Neural progenitor cell (in vitro differentiated cells): ENCODE measurements at regions not wholly inside any gene's neighbourhood (a gene's known extent, or its start where the extent isn't known, plus 50 kb on each side); places are given as distances from the start of the nearest gene placed in this dataset.
"Not testable (repeated sequence)": the region's sequence is repeated elsewhere in the genome, so short reads cannot be mapped to it uniquely, and the experiment has no call there.

Experiments used
- DNase-seq: peaks from one replicate; pipeline ENCODE4 v3.0.0-alpha.2; 2016; ENCODE audit warnings: low spot score
- H2AFZ ChIP-seq: fragments of 200-600 bp; sonication (generic); replicated peaks from 2 replicates; pipeline ENCODE4 v1.6.1; 2016; ENCODE audit warnings: antibody characterized with exemption
- H3F3A ChIP-seq: fragments of 200-600 bp; sonication (generic); 2 replicates; pipeline ENCODE4 v1.6.1; 2016; ENCODE audit warnings: antibody characterized with exemption, low read depth
- H3K27ac ChIP-seq: fragments of 200-600 bp; sonication (generic); 2 replicates; pipeline ENCODE4 v1.5.1; 2016; ENCODE audit warnings: mild to moderate bottlenecking
- H3K27me3 ChIP-seq: fragments of 200-600 bp; sonication (generic); 2 replicates; pipeline ENCODE4 v1.6.1; 2016; ENCODE audit warnings: mild to moderate bottlenecking, moderate library complexity
- H3K36me3 ChIP-seq: fragments of 200-600 bp; sonication (generic); 2 replicates; pipeline ENCODE4 v1.5.1; 2016
- H3K4me1 ChIP-seq: fragments of 200-600 bp; sonication (generic); 2 replicates; pipeline ENCODE4 v1.6.1; 2016; ENCODE audit warnings: mixed run types
- H3K4me2 ChIP-seq: fragments of 200-600 bp; sonication (generic); 2 replicates; pipeline ENCODE4 v1.6.1; 2016
- H3K4me3 ChIP-seq: fragments of 200-600 bp; sonication (generic); 2 replicates; pipeline ENCODE4 v1.5.1; 2016
- H3K79me2 ChIP-seq: fragments of 200-600 bp; sonication (generic); 2 replicates; pipeline ENCODE4 v1.6.1; 2016; ENCODE audit warnings: low read depth
- H3K9ac ChIP-seq: fragments of 200-600 bp; sonication (generic); 2 replicates; pipeline ENCODE4 v1.6.1; 2016
- H3K9me3 ChIP-seq: fragments of 200-600 bp; sonication (generic); 2 replicates; pipeline ENCODE4 v1.5.1; 2016; ENCODE audit warnings: low read depth
- H4K20me1 ChIP-seq: fragments of 200-600 bp; sonication (generic); 2 replicates; pipeline ENCODE4 v1.6.1; 2016; ENCODE audit warnings: low read depth
- H3K27ac Mint-ChIP-seq: 3 replicates; pipeline ENCODE4 v1.8.0; 2021; ENCODE audit warnings: mixed read lengths
- H3K27me3 Mint-ChIP-seq: 2 replicates; pipeline ENCODE4 v1.8.0; 2022; ENCODE audit warnings: low read depth, mild to moderate bottlenecking, inconsistent platforms, moderate library complexity, mixed read lengths; ENCODE audit not compliant: insufficient read depth
- H3K36me3 Mint-ChIP-seq: 3 replicates; pipeline ENCODE4 v1.8.0; 2021; ENCODE audit warnings: mixed read lengths
- H3K4me1 Mint-ChIP-seq: 3 replicates; pipeline ENCODE4 v1.8.0; 2021; ENCODE audit warnings: mixed read lengths
- H3K4me3 Mint-ChIP-seq: 3 replicates; pipeline ENCODE4 v1.8.0; 2021; ENCODE audit warnings: mild to moderate bottlenecking, moderate library complexity, mixed read lengths
- H3K9me3 Mint-ChIP-seq: 3 replicates; pipeline ENCODE4 v1.8.0; 2020; ENCODE audit warnings: mixed read lengths
- CTCF ChIP-seq: fragments of 200-600 bp; sonication (generic); IDR thresholded peaks from 2 replicates; pipeline ENCODE4 v1.5.1; 2017; ENCODE audit warnings: antibody characterized with exemption, mild to moderate bottlenecking
- EZH2 ChIP-seq: fragments of 200-600 bp; sonication (generic); IDR thresholded peaks from 2 replicates; pipeline ENCODE4 v1.6.1; 2017; ENCODE audit warnings: antibody characterized with exemption, mild to moderate bottlenecking, moderate library complexity
- EZH2phosphoT487 ChIP-seq: fragments of 200-600 bp; sonication (generic); IDR thresholded peaks from 2 replicates; pipeline ENCODE4 v1.6.1; 2017; ENCODE audit warnings: antibody characterized with exemption

- no peaks in the 10 kb centered on the region for H3K4me1 ChIP-seq
- H3K4me3 ChIP-seq, result no peak overlapping the region
- H3K27ac ChIP-seq, result no peak overlapping the region
- H3K9ac ChIP-seq, result no peak overlapping the region
- no peak overlapping the region for H3K4me2 ChIP-seq
- peaks cover 35% of the 10 kb centered on the region for H3K9me3 Mint-ChIP-seq
- H2AFZ ChIP-seq, result no peak overlapping the region
- H3F3A ChIP-seq, result no peaks in the 10 kb centered on the region
- no peaks in the 10 kb centered on the region for H3K27me3 ChIP-seq
- H4K20me1 ChIP-seq, result no peaks in the 10 kb centered on the region
- H3K36me3 ChIP-seq, result no peaks in the 10 kb centered on the region
- H3K27me3 Mint-ChIP-seq, result peaks cover 8% of the 10 kb centered on the region
- H3K4me3 Mint-ChIP-seq, result no peak overlapping the region
- no peaks in the 10 kb centered on the region for H3K4me1 Mint-ChIP-seq
- no peaks in the 10 kb centered on the region for H3K36me3 Mint-ChIP-seq
- no peak overlapping the region for H3K27ac Mint-ChIP-seq
- no peaks in the 10 kb centered on the region for H3K79me2 ChIP-seq
- TF ChIP-seq EZH2phosphoT487 (no peak), EZH2 (no peak), CTCF (no peak)
- DNase-seq, result no peak
- H3K9me3 ChIP-seq, result no peaks in the 10 kb centered on the region
These were observed 589.6 kb downstream of the TBC1D22A start for GRCh38 chr22:47351836-47352579.

GRCh38 chr22:47346287-47346686, 583.8 kb downstream of the TBC1D22A start:
- not testable (repeated sequence) for H3K27ac Mint-ChIP-seq, H3K9ac ChIP-seq, H3K27me3 ChIP-seq, H3F3A ChIP-seq, H3K27ac ChIP-seq, H3K27me3 Mint-ChIP-seq, H3K4me3 ChIP-seq, H3K36me3 Mint-ChIP-seq, H3K9me3 ChIP-seq, H3K4me1 Mint-ChIP-seq, DNase-seq, H3K79me2 ChIP-seq, H3K4me3 Mint-ChIP-seq, H4K20me1 ChIP-seq, H3K36me3 ChIP-seq, H3K4me2 ChIP-seq, H3K4me1 ChIP-seq, H2AFZ ChIP-seq
- H3K9me3 Mint-ChIP-seq, result peaks cover 17% of the 10 kb centered on the region

- no peaks in the 10 kb centered on the region for H3K4me1 Mint-ChIP-seq
- no peak overlapping the region for H3K27ac Mint-ChIP-seq
- no peak for DNase-seq
- peaks cover 2% of the 10 kb centered on the region for H3K27me3 Mint-ChIP-seq
- Histone ChIP-seq H3K4me2 (no peak overlapping the region), H2AFZ (no peak overlapping the region), H3K36me3 (no peaks in the 10 kb centered on the region), H3F3A (no peaks in the 10 kb centered on the region), H3K27me3 (no peaks in the 10 kb centered on the region), H3K79me2 (no peaks in the 10 kb centered on the region), H4K20me1 (no peaks in the 10 kb centered on the region), H3K27ac (no peak overlapping the region), H3K9ac (no peak overlapping the region), H3K4me1 (no peaks in the 10 kb centered on the region), H3K9me3 (peaks cover 6% of the 10 kb centered on the region), H3K4me3 (no peak overlapping the region)
- no peak for TF ChIP-seq CTCF
- TF ChIP-seq EZH2phosphoT487, result no peak
- TF ChIP-seq EZH2, result no peak
- H3K4me3 Mint-ChIP-seq, result no peak overlapping the region
- H3K9me3 Mint-ChIP-seq, result peaks cover 10% of the 10 kb centered on the region
- H3K36me3 Mint-ChIP-seq, result no peaks in the 10 kb centered on the region
These were observed 582.6 kb downstream of the TBC1D22A start for GRCh38 chr22:47345025-47345424.

- H3K36me3 ChIP-seq, result no peaks in the 10 kb centered on the region
- H3K79me2 ChIP-seq, result no peaks in the 10 kb centered on the region
- no peak for DNase-seq
- no peaks in the 10 kb centered on the region for H3K27me3 ChIP-seq
- H3K9ac ChIP-seq, result no peak overlapping the region
- peaks cover 7% of the 10 kb centered on the region for H3K9me3 Mint-ChIP-seq
- TF ChIP-seq EZH2phosphoT487 (no peak), CTCF (no peak), EZH2 (no peak)
- H3K4me3 Mint-ChIP-seq, result no peak overlapping the region
- H3F3A ChIP-seq, result no peaks in the 10 kb centered on the region
- H3K27ac Mint-ChIP-seq, result no peak overlapping the region
- no peaks in the 10 kb centered on the region for H4K20me1 ChIP-seq
- H3K27ac ChIP-seq, result no peak overlapping the region
- no peaks in the 10 kb centered on the region for H3K36me3 Mint-ChIP-seq
- no peak overlapping the region for H3K4me2 ChIP-seq
- no peaks in the 10 kb centered on the region for H3K4me1 Mint-ChIP-seq
- H3K9me3 ChIP-seq, result peaks cover 11% of the 10 kb centered on the region
- no peak overlapping the region for H2AFZ ChIP-seq
- H3K27me3 Mint-ChIP-seq, result peaks cover 4% of the 10 kb centered on the region
- no peak overlapping the region for H3K4me3 ChIP-seq
- no peaks in the 10 kb centered on the region for H3K4me1 ChIP-seq
These were observed 582.0 kb downstream of the TBC1D22A start for GRCh38 chr22:47344414-47344813.
